K562 (cell line): ENCODE measurements at regions not wholly inside any gene's neighbourhood (a gene's known extent, or its start where the extent isn't known, plus 50 kb on each side); places are given as distances from the start of the nearest gene placed in this dataset.

ENCODE experiments used
- ATAC-seq: fragments of 200-7000 bp; cut with Tn5 transposase; 3 replicates; pipeline ENCODE4 v1.9.1; 2020; ENCODE audit warnings: moderate library complexity
- BruUV-seq: library from RNA; stranded (reverse); fragments of 400-500 nt; replicated peaks from 2 replicates; lab custom pipeline; 2021; lab: Mats Ljungman, UMichigan
- CTCF ChIA-PET: fragments of 300-600 bp; formaldehyde crosslinking; extraction: SDS; loops from one replicate; lab custom pipeline; 2021; ENCODE audit warnings: low intra/inter-chr PET ratio; lab: Yijun Ruan, JAX
- POLR2A ChIA-PET: fragments of 300-600, 350-650 bp; sonication (Branson Sonifier 250); formaldehyde crosslinking; extraction: SDS; loops from one replicate; lab custom pipeline; 2021; ENCODE audit warnings: antibody characterized with exemption, inconsistent platforms; lab: Yijun Ruan, JAX
- DNase-seq, 4 experiments: peaks; one replicate each; pipeline versions ENCODE4 v3.0.0 to v3.0.0-alpha.2; 2011 to 2018; ENCODE audit warnings: low spot score in 3 of 4, mixed read lengths in 3 of 4; ENCODE audit errors: extremely low read depth in 1 of 4
- FAIRE-seq: peaks from 2 replicates; lab custom pipeline; 2011; peaks lifted over from hg19 to GRCh38; lab: Jason Lieb, UNC
- H2AFZ ChIP-seq: 2 replicates; pipeline ENCODE4 v1.6.0; 2011; ENCODE audit warnings: low read depth, low read length, control low read depth, inconsistent platforms
- H3K27ac ChIP-seq: fragments of 200-600 bp; 3 replicates; pipeline ENCODE4 v1.8.0; 2011; ENCODE audit warnings: low read depth, mild to moderate bottlenecking, control low read depth, inconsistent platforms, low read length, moderate library complexity, mixed read lengths; ENCODE audit errors: extremely low read depth
- H3K27me3 ChIP-seq, 2 experiments: fragments of 300-600 bp in 1 of 2; 2 replicates in 1 of 2; 3 replicates in 1 of 2; pipeline versions ENCODE4 v1.6.0 to v1.8.0; 2011; ENCODE audit warnings: inconsistent platforms in 2 of 2, low read length in 2 of 2, mild to moderate bottlenecking in 1 of 2, mixed read lengths in 1 of 2, moderate library complexity in 1 of 2; ENCODE audit not compliant: control insufficient read depth in 2 of 2, insufficient read depth in 2 of 2
- H3K36me3 ChIP-seq: fragments of 300-600 bp; 3 replicates; pipeline ENCODE4 v1.8.0; 2011; ENCODE audit warnings: mild to moderate bottlenecking, low read length, inconsistent platforms; ENCODE audit not compliant: control insufficient read depth, insufficient read depth
- H3K4me1 ChIP-seq, 2 experiments: fragments of 200-600 bp in 1 of 2; replicated peaks in 1 of 2; 2 replicates in 1 of 2; 3 replicates in 1 of 2; pipeline versions ENCODE4 v1.5.1 to v1.8.0; 2011; ENCODE audit warnings: inconsistent platforms in 2 of 2, low read length in 2 of 2, mild to moderate bottlenecking in 1 of 2, mixed read lengths in 1 of 2, moderate library complexity in 1 of 2; ENCODE audit not compliant: control insufficient read depth in 2 of 2, insufficient read depth in 2 of 2
- H3K4me2 ChIP-seq: 2 replicates; pipeline ENCODE4 v1.6.1; 2011; ENCODE audit warnings: low read length, control low read depth, inconsistent platforms, mixed read lengths; ENCODE audit not compliant: insufficient read depth
- H3K4me3 ChIP-seq: fragments of 200-600 bp; sonication (generic), shearing (Covaris generic); 2 replicates; pipeline ENCODE4 v1.5.1; 2016; ENCODE audit warnings: control low read depth, inconsistent platforms
- H3K79me2 ChIP-seq: fragments of 200-600 bp; 3 replicates; pipeline ENCODE4 v1.8.0; 2011; ENCODE audit warnings: low read length, inconsistent platforms; ENCODE audit not compliant: control insufficient read depth, insufficient read depth
- H3K9ac ChIP-seq, 2 experiments: 2 replicates each; pipeline versions ENCODE4 v1.6.0 to v1.6.1; 2011; ENCODE audit warnings: low read depth in 2 of 2, low read length in 2 of 2, control low read depth in 1 of 2, inconsistent platforms in 1 of 2, mild to moderate bottlenecking in 1 of 2, mixed read lengths in 1 of 2; ENCODE audit not compliant: insufficient read depth in 1 of 2
- H3K9me1 ChIP-seq: one replicate; pipeline ENCODE4 v1.6.0; 2011; ENCODE audit warnings: inconsistent platforms, mild to moderate bottlenecking, low read length, moderate library complexity; ENCODE audit not compliant: control insufficient read depth, insufficient read depth
- H3K9me3 ChIP-seq: replicated peaks from 2 replicates; pipeline ENCODE4 v1.5.1; 2011; ENCODE audit warnings: low read depth, low read length, inconsistent platforms; ENCODE audit not compliant: control insufficient read depth, insufficient read depth
- H4K20me1 ChIP-seq: replicated peaks from 2 replicates; pipeline ENCODE4 v1.6.1; 2011; ENCODE audit warnings: low read length, inconsistent platforms, mixed read lengths; ENCODE audit not compliant: control insufficient read depth, insufficient read depth
- MYBL2 ChIP-seq, 2 experiments: fragments of 450-650 bp in 1 of 2; sonication (generic) in 1 of 2; formaldehyde crosslinking in 1 of 2; IDR thresholded peaks; 2 replicates each; pipeline versions ENCODE4 v1.6.1 to v1.8.1; 2017 to 2022; ENCODE audit warnings: borderline replicate concordance in 1 of 2, inconsistent platforms in 1 of 2, low read depth in 1 of 2, mild to moderate bottlenecking in 1 of 2, missing genetic modification reagents in 1 of 2, moderate library complexity in 1 of 2
- SMAD2 ChIP-seq: fragments of 150-350 bp; IDR thresholded peaks from 2 replicates; pipeline ENCODE4 v1.6.1; 2014; ENCODE audit warnings: low read depth, mild to moderate bottlenecking, low read length
- SMARCA4 ChIP-seq: fragments of 450-650 bp; IDR thresholded peaks from 2 replicates; pipeline ENCODE4 v1.6.1; 2016
- ZNF408 ChIP-seq: fragments of 250-450 bp; sonication (Bioruptor Pico); IDR thresholded peaks from 2 replicates; pipeline ENCODE4 v1.4.0; 2020; ENCODE audit warnings: low read depth, mild to moderate bottlenecking, moderate library complexity
- ZNF699 ChIP-seq: fragments of 250-450 bp; sonication (Bioruptor Pico); IDR thresholded peaks from 2 replicates; pipeline ENCODE4 v1.8.0; 2021; ENCODE audit warnings: mild to moderate bottlenecking, moderate library complexity; ENCODE audit not compliant: insufficient replicate concordance
- WGBS: fragments of 100-300 bp; shearing (Covaris generic); methylation state at CpG from one replicate; pipeline ENCODE4 v1.1.6; 2016; ENCODE audit warnings: low coverage, mixed read lengths; ENCODE audit not compliant: insufficient coverage; ENCODE audit errors: missing lambda C conversion rate; 5-methylcytosine and 5-hydroxymethylcytosine counted together
- in situ Hi-C: fragments of 300-500 bp; cut with MboI; formaldehyde crosslinking; loops from 4 replicates; pipeline ENCODE4 v1.15.0; 2018; ENCODE audit warnings: inconsistent platforms, mixed read lengths
- intact Hi-C: fragments of 100-400 bp; cut with micrococcal nuclease; formaldehyde crosslinking; loops from 2 replicates; pipeline ENCODE4 v1.14.2; 2022
- TF ChIP-seq, protein P1 (sequence below): sonication (generic); formaldehyde crosslinking; IDR thresholded peaks from 2 replicates; pipeline ENCODE4 v1.8.1; 2023; ENCODE audit warnings: mild to moderate bottlenecking, missing genetic modification reagents

- intact Hi-C loops, result no loop called here
- H3K27me3 ChIP-seq, result no peaks in the 10 kb centered on the region
- TF ChIP-seq SMAD2 (no peak), ZNF699 (CRISPR knock-in tag) (no peak), MYBL2 (IDR thresholded peaks at IDR 0.05; ENCODE audit: low read depth) (no peak), MYBL2 (CRISPR knock-in tag; IDR thresholded peaks at IDR 0.05; ENCODE audit: borderline replicate concordance) (no peak), SMARCA4 (no peak), ZNF408 (CRISPR knock-in tag) (no peak)
- TF ChIP-seq, protein P1, sequence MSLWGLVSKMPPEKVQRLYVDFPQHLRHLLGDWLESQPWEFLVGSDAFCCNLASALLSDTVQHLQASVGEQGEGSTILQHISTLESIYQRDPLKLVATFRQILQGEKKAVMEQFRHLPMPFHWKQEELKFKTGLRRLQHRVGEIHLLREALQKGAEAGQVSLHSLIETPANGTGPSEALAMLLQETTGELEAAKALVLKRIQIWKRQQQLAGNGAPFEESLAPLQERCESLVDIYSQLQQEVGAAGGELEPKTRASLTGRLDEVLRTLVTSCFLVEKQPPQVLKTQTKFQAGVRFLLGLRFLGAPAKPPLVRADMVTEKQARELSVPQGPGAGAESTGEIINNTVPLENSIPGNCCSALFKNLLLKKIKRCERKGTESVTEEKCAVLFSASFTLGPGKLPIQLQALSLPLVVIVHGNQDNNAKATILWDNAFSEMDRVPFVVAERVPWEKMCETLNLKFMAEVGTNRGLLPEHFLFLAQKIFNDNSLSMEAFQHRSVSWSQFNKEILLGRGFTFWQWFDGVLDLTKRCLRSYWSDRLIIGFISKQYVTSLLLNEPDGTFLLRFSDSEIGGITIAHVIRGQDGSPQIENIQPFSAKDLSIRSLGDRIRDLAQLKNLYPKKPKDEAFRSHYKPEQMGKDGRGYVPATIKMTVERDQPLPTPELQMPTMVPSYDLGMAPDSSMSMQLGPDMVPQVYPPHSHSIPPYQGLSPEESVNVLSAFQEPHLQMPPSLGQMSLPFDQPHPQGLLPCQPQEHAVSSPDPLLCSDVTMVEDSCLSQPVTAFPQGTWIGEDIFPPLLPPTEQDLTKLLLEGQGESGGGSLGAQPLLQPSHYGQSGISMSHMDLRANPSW (CRISPR knock-in tag), result no peak
- H3K9ac ChIP-seq, result no peak overlapping the region
- in situ Hi-C loops, result no loop called here
- H3K9me1 ChIP-seq, result no peaks in the 10 kb centered on the region
- no peaks in the 10 kb centered on the region for H4K20me1 ChIP-seq
- ChIA-PET CTCF (no interaction called here), POLR2A (no interaction called here)
- H3K4me2 ChIP-seq, result no peak overlapping the region
- no peaks in the 10 kb centered on the region for H3K79me2 ChIP-seq
- H3K9me3 ChIP-seq, result no peaks in the 10 kb centered on the region
- ATAC-seq (no peak), FAIRE-seq (no peak), DNase-seq (no peak)
- H3K36me3 ChIP-seq, result no peaks in the 10 kb centered on the region
- H2AFZ ChIP-seq, result no peak overlapping the region
- no TSS peak for BruUV-seq
- no peak overlapping the region for H3K4me3 ChIP-seq
- H3K4me1 ChIP-seq, result no peaks in the 10 kb centered on the region
- H3K27ac ChIP-seq, result no peak overlapping the region
- 0% methylated on average over 2 of the region's 2 CpGs for WGBS
Observed at GRCh38 chr13:83667606-83668005, 214.7 kb downstream of the SLITRK1 start.
